IMR-90 (cell line): ENCODE measurements at regions not wholly inside any gene's neighbourhood (a gene's known extent, or its start where the extent isn't known, plus 50 kb on each side); places are given as distances from the start of the nearest gene placed in this dataset.

Experiments used
- ATAC-seq: fragments of 200-7000 bp; cut with Tn5 transposase; 2 replicates; pipeline ENCODE4 v1.9.1; 2020; ENCODE audit warnings: low read depth, mild to moderate bottlenecking, moderate library complexity
- BruUV-seq: library from RNA; stranded (reverse); fragments of 400-500 nt; replicated peaks from 2 replicates; lab custom pipeline; 2021; lab: Mats Ljungman, UMichigan
- CTCF ChIA-PET: fragments of 300-600 bp; formaldehyde crosslinking; extraction: SDS; loops from one replicate; lab custom pipeline; 2021; ENCODE audit warnings: antibody characterized with exemption; lab: Yijun Ruan, JAX
- POLR2A ChIA-PET: fragments of 300-600 bp; sonication (Branson Sonifier 250); formaldehyde crosslinking; loops from one replicate; lab custom pipeline; 2022; ENCODE audit warnings: antibody characterized with exemption; ENCODE audit not compliant: unreplicated experiment; lab: Charles Lee
- DNase-seq: peaks from one replicate; pipeline ENCODE4 v3.0.0; 2013
- H2AFZ ChIP-seq: replicated peaks from 2 replicates; pipeline ENCODE3; 2013; ENCODE audit warnings: low read length, mild to moderate bottlenecking; ENCODE audit not compliant: poor library complexity
- H2AK5ac ChIP-seq: 2 replicates; pipeline ENCODE4 v1.6.1; 2013; ENCODE audit warnings: low read depth, low read length, inconsistent platforms
- H2AK9ac ChIP-seq: replicated peaks from 2 replicates; pipeline ENCODE3; 2013; ENCODE audit warnings: mild to moderate bottlenecking, low read depth, low read length, moderate library complexity; ENCODE audit not compliant: poor library complexity
- H2BK120ac ChIP-seq: 2 replicates; pipeline ENCODE4 v1.6.1; 2013; ENCODE audit warnings: low read depth, low read length, inconsistent platforms
- H2BK15ac ChIP-seq: 3 replicates; pipeline ENCODE4 v1.6.1; 2013; ENCODE audit warnings: low read depth, low read length, inconsistent platforms
- H2BK20ac ChIP-seq: 2 replicates; pipeline ENCODE4 v1.6.1; 2013; ENCODE audit warnings: low read depth, mild to moderate bottlenecking, inconsistent platforms, low read length, moderate library complexity
- H2BK5ac ChIP-seq: 2 replicates; pipeline ENCODE4 v1.6.1; 2013; ENCODE audit warnings: mild to moderate bottlenecking, low read depth, low read length, inconsistent platforms; ENCODE audit not compliant: poor library complexity, severe bottlenecking
- H3K14ac ChIP-seq: replicated peaks from 2 replicates; pipeline ENCODE4 v1.6.1; 2013; ENCODE audit warnings: low read depth, low read length, inconsistent platforms
- H3K18ac ChIP-seq: 2 replicates; pipeline ENCODE4 v1.6.1; 2013; ENCODE audit warnings: low read depth, low read length, control low read depth
- H3K23ac ChIP-seq: 2 replicates; pipeline ENCODE4 v1.6.1; 2013; ENCODE audit warnings: low read depth, low read length, inconsistent platforms
- H3K27ac ChIP-seq: 2 replicates; pipeline ENCODE4 v1.5.1; 2013; ENCODE audit warnings: mild to moderate bottlenecking, control low read depth, low read length; ENCODE audit not compliant: insufficient read depth
- H3K27me3 ChIP-seq: 2 replicates; pipeline ENCODE4 v1.6.1; 2013; ENCODE audit warnings: low read length; ENCODE audit not compliant: control insufficient read depth, insufficient read depth
- H3K36me3 ChIP-seq: 2 replicates; pipeline ENCODE4 v1.6.1; 2013; ENCODE audit warnings: low read length, mixed read lengths; ENCODE audit not compliant: control insufficient read depth, insufficient read depth
- H3K4ac ChIP-seq: 2 replicates; pipeline ENCODE4 v1.6.1; 2013; ENCODE audit warnings: low read depth, low read length, inconsistent platforms
- H3K4me1 ChIP-seq: 2 replicates; pipeline ENCODE4 v1.6.1; 2013; ENCODE audit warnings: low read length, mixed read lengths; ENCODE audit not compliant: control insufficient read depth, insufficient read depth
- H3K4me2 ChIP-seq: 2 replicates; pipeline ENCODE4 v1.6.1; 2013; ENCODE audit warnings: low read depth, mild to moderate bottlenecking, control low read depth, low read length, moderate library complexity
- H3K4me3 ChIP-seq: 2 replicates; pipeline ENCODE4 v1.5.1; 2013; ENCODE audit warnings: low read depth, mild to moderate bottlenecking, control low read depth, low read length, moderate library complexity; ENCODE audit not compliant: insufficient read depth
- H3K56ac ChIP-seq: 2 replicates; pipeline ENCODE4 v1.6.1; 2013; ENCODE audit warnings: low read length, inconsistent platforms; ENCODE audit not compliant: insufficient read depth; ENCODE audit errors: extremely low read depth
- H3K79me1 ChIP-seq, 2 experiments: 2 replicates each; pipeline ENCODE4 v1.6.1; 2013; ENCODE audit warnings: low read length in 2 of 2, inconsistent platforms in 1 of 2, low read depth in 1 of 2
- H3K9ac ChIP-seq: 2 replicates; pipeline ENCODE4 v1.6.1; 2013; ENCODE audit warnings: low read depth, low read length, control low read depth
- H3K9me1 ChIP-seq: 2 replicates; pipeline ENCODE4 v1.6.1; 2013; ENCODE audit warnings: low read length, inconsistent platforms; ENCODE audit not compliant: insufficient read depth
- H3K9me3 ChIP-seq: 2 replicates; pipeline ENCODE4 v1.6.1; 2013; ENCODE audit warnings: low read length; ENCODE audit not compliant: control insufficient read depth, insufficient read depth
- H4K20me1 ChIP-seq: 2 replicates; pipeline ENCODE4 v1.6.1; 2013; ENCODE audit warnings: low read length, inconsistent platforms; ENCODE audit not compliant: insufficient read depth
- H4K5ac ChIP-seq: 2 replicates; pipeline ENCODE4 v1.6.1; 2013; ENCODE audit warnings: mild to moderate bottlenecking, low read depth, low read length, control low read depth
- H4K8ac ChIP-seq, 2 experiments: 2 replicates each; pipeline ENCODE4 v1.6.1; 2013; ENCODE audit warnings: low read depth in 2 of 2, low read length in 2 of 2, control low read depth in 1 of 2, inconsistent platforms in 1 of 2
- H4K91ac ChIP-seq: 2 replicates; pipeline ENCODE4 v1.6.1; 2013; ENCODE audit warnings: low read depth, low read length, inconsistent platforms; ENCODE audit not compliant: insufficient read depth
- BHLHE40 ChIP-seq: fragments of 150-350 bp; IDR thresholded peaks from 2 replicates; pipeline ENCODE4 v1.6.1; 2016; ENCODE audit warnings: mild to moderate bottlenecking, low read depth, low read length
- CEBPB ChIP-seq: IDR thresholded peaks from 2 replicates; pipeline ENCODE4 v1.6.1; 2012; ENCODE audit warnings: low read depth, low read length, improper control_type of control experiment
- CHD1 ChIP-seq: IDR thresholded peaks from 2 replicates; pipeline ENCODE4 v1.6.1; 2012; ENCODE audit warnings: low read depth, low read length, improper control_type of control experiment
- ELK1 ChIP-seq: fragments of 150-350 bp; IDR thresholded peaks from 2 replicates; pipeline ENCODE4 v1.6.1; 2016; ENCODE audit warnings: low read depth, mild to moderate bottlenecking, low read length, moderate library complexity, borderline replicate concordance
- FOS ChIP-seq: fragments of 150-350 bp; IDR thresholded peaks from 2 replicates; pipeline ENCODE4 v1.6.1; 2016; ENCODE audit warnings: low read depth, low read length
- MAFK ChIP-seq: IDR thresholded peaks from 2 replicates; pipeline ENCODE4 v1.6.1; 2012; ENCODE audit warnings: low read depth, low read length, improper control_type of control experiment
- NFE2L2 ChIP-seq: fragments of 150-350 bp; IDR thresholded peaks from 2 replicates; pipeline ENCODE4 v1.6.1; 2016; ENCODE audit warnings: low read depth, mild to moderate bottlenecking, low read length
- POLR2A ChIP-seq: IDR thresholded peaks from 2 replicates; pipeline ENCODE4 v1.6.1; 2012; ENCODE audit warnings: mild to moderate bottlenecking, low read depth, low read length
- RAD21 ChIP-seq: IDR thresholded peaks from 2 replicates; pipeline ENCODE4 v1.6.1; 2012; ENCODE audit warnings: low read length, improper control_type of control experiment
- RCOR1 ChIP-seq: IDR thresholded peaks from 2 replicates; pipeline ENCODE4 v1.6.1; 2012; ENCODE audit warnings: mild to moderate bottlenecking, low read length, improper control_type of control experiment; ENCODE audit not compliant: insufficient replicate concordance
- SMC3 ChIP-seq: fragments of 150-350 bp; IDR thresholded peaks from 2 replicates; pipeline ENCODE4 v1.6.1; 2016; ENCODE audit warnings: low read depth, mild to moderate bottlenecking, antibody characterized with exemption, low read length, moderate library complexity
- WGBS, 2 experiments: methylation state at CpG; one replicate each; pipeline versions ENCODE4 v1.1.5 to v1.1.7; 2013; ENCODE audit warnings: missing lambda C conversion rate in 2 of 2; ENCODE audit not compliant: insufficient read length in 1 of 2; ENCODE audit errors: extremely low coverage in 2 of 2; 5-methylcytosine and 5-hydroxymethylcytosine counted together
- dilution Hi-C: fragments of 300-500 bp; cut with HindIII; formaldehyde crosslinking; loops from one replicate; pipeline ENCODE4 v1.14.3; 2018; ENCODE audit warnings: low sequenced_read_pairs; ENCODE audit not compliant: unreplicated experiment
- in situ Hi-C: fragments of 300-500 bp; cut with MboI; formaldehyde crosslinking; loops from 3 replicates; pipeline ENCODE4 v1.14.3; 2019; ENCODE audit warnings: low sequenced_read_pairs, inconsistent platforms, mixed read lengths
- intact Hi-C: fragments of 100-400 bp; cut with micrococcal nuclease; formaldehyde crosslinking; loops from 2 replicates; pipeline ENCODE4 v1.10.0; 2022
- TF ChIP-seq, protein P1 (sequence below): fragments of 150-350 bp; IDR thresholded peaks from 2 replicates; pipeline ENCODE4 v1.6.1; 2017; ENCODE audit warnings: mild to moderate bottlenecking, antibody characterized with exemption, low read length, low read depth
- TF ChIP-seq, protein P2 (sequence below): conservative IDR thresholded peaks from 2 replicates; pipeline ENCODE4 v1.5.1; 2012; ENCODE audit warnings: mild to moderate bottlenecking, low read depth, low read length, improper control_type of control experiment

GRCh38 chr1:189819751-189820150, 657.9 kb downstream of the BRINP3 start:
- Histone ChIP-seq H2AFZ (no peak overlapping the region), H2BK5ac (no peak overlapping the region), H2BK120ac (no peak overlapping the region), H2BK20ac (no peak overlapping the region), H3K4me3 (no peak overlapping the region), H3K9me1 (no peaks in the 10 kb centered on the region), H4K20me1 (no peaks in the 10 kb centered on the region), H3K27me3 (no peaks in the 10 kb centered on the region), H3K79me1 (no peaks in the 10 kb centered on the region), H4K91ac (no peak overlapping the region), H3K9me3 (no peaks in the 10 kb centered on the region), H2AK9ac (no peak overlapping the region), H4K8ac (no peak overlapping the region), H4K5ac (no peak overlapping the region), H3K36me3 (no peaks in the 10 kb centered on the region), H3K27ac (no peak overlapping the region), H3K4me2 (no peak overlapping the region), H2BK15ac (no peak overlapping the region), H3K4me1 (no peaks in the 10 kb centered on the region), H3K23ac (no peak overlapping the region), H3K4ac (no peak overlapping the region), H3K14ac (no peak overlapping the region), H3K9ac (no peak overlapping the region), H2AK5ac (no peak overlapping the region), H3K18ac (no peak overlapping the region), H3K56ac (no peak overlapping the region)
- DNase-seq = no peak
- no peak for TF ChIP-seq MAFK
- TF ChIP-seq CHD1 = no peak
- TF ChIP-seq POLR2A = no peak
- no peak for TF ChIP-seq CEBPB
- TF ChIP-seq BHLHE40 = no peak
- TF ChIP-seq, protein P1, sequence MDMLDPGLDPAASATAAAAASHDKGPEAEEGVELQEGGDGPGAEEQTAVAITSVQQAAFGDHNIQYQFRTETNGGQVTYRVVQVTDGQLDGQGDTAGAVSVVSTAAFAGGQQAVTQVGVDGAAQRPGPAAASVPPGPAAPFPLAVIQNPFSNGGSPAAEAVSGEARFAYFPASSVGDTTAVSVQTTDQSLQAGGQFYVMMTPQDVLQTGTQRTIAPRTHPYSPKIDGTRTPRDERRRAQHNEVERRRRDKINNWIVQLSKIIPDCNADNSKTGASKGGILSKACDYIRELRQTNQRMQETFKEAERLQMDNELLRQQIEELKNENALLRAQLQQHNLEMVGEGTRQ = no peak
- no peak for TF ChIP-seq RAD21
- no peak for TF ChIP-seq FOS
- TF ChIP-seq RCOR1 = no peak
- no peak for TF ChIP-seq SMC3
- no peak for TF ChIP-seq NFE2L2
- TF ChIP-seq, protein P2, sequence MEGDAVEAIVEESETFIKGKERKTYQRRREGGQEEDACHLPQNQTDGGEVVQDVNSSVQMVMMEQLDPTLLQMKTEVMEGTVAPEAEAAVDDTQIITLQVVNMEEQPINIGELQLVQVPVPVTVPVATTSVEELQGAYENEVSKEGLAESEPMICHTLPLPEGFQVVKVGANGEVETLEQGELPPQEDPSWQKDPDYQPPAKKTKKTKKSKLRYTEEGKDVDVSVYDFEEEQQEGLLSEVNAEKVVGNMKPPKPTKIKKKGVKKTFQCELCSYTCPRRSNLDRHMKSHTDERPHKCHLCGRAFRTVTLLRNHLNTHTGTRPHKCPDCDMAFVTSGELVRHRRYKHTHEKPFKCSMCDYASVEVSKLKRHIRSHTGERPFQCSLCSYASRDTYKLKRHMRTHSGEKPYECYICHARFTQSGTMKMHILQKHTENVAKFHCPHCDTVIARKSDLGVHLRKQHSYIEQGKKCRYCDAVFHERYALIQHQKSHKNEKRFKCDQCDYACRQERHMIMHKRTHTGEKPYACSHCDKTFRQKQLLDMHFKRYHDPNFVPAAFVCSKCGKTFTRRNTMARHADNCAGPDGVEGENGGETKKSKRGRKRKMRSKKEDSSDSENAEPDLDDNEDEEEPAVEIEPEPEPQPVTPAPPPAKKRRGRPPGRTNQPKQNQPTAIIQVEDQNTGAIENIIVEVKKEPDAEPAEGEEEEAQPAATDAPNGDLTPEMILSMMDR = no peak
- TF ChIP-seq ELK1 = no peak
- BruUV-seq = no TSS peak
- intact Hi-C loops (no loop called here), in situ Hi-C loops (no loop called here), dilution Hi-C loops (no loop called here)
- WGBS, 2 experiments = no CpG with 5 or more reads among the region's 2 CpGs
- CTCF ChIA-PET = no interaction called here
- ATAC-seq = no peak
- POLR2A ChIA-PET = no interaction called here
